GM11168 (cell line): ENCODE measurements at regions not wholly inside any gene's neighbourhood (a gene's known extent, or its start where the extent isn't known, plus 50 kb on each side); places are given as distances from the start of the nearest gene placed in this dataset.
"Not testable (repeated sequence)": the region's sequence is repeated elsewhere in the genome, so short reads cannot be mapped to it uniquely, and the experiment has no call there.

Experiments used
- in situ Hi-C: fragments of 300-500 bp; cut with MboI; formaldehyde crosslinking; loops from one replicate; pipeline ENCODE4 v1.12.0; 2022; ENCODE audit warnings: low sequenced_read_pairs; ENCODE audit not compliant: unreplicated experiment

DNA sequence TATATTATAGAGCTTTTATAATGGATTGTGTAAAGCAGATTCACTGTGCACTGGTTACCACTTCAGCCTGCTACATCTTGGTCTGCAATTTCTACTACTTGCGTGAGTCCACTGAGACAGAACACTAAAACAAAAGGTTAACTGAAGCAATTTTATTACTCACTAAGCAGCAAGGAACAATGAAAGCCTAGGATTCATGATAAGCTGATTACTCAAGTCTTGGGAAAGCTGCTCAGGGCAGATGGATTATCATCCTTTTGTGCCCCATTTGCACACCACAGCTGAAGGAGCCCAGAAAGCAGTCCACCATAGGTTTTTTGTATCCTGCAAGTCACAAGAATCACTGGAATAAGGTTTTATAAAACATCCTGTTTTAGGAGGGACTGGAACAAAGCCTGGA lies 1215.2 kb upstream of the TMEFF2 start:
- in situ Hi-C loops, result no loop called here

DNA sequence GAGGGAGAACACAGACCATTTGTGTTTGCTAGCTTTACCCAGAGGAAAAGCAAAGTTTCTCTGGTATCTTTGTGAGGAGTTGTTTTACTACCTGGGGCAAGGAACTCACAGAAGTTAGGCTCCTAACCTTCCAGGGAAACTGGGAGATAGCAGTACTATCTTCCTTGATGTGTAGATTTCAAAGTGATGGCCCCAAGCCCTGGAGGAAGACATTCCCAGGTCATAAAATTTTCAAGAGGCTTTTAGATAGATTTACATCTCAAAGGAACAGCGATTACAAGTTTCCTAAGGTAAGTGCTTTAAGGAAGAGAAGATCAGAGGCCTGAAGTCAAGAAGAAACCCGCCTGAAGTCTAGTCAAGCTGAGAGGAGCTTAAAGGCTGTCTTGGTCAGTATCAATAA lies 1187.8 kb upstream of the TMEFF2 start:
- in situ Hi-C loops, result no loop called here

DNA sequence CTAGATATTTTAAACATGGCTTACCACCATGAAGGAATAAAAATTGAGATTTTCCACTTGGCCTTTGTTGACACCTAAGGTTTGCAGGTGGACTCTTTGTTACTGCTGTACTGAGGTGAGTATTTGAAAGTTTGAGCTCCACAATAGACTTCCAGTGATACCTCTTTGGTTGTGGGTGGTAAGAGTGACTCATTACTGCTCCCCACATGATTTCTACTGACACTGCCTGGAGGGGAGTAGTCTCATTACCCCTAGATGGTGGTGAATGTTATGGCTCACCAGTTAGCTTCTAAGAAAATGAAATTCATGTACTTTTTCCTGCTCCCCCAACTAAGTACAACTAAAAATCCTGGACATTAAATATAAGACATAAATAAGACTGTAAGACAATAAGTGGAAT lies 1183.1 kb upstream of the TMEFF2 start:
- in situ Hi-C loops, result no loop called here

DNA sequence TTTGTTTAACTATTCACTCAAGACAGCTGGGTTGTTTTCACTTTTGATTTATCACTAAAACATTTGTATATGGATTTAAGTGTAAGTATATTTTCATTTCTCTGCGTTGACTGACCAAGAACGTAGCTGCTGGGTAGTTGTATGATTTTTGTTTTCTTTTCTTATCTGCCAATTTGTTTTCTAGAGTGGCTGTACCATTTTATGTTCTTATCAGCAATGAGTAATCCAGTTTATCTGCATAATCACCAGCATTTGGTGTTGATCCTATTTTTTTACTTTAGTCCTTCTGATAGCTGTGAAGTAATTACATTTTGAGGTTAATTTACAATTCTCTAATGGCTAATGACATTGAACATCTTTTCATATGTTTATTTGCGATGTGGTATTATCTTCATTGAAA lies 1178.4 kb upstream of the TMEFF2 start:
- in situ Hi-C loops, result no loop called here

DNA sequence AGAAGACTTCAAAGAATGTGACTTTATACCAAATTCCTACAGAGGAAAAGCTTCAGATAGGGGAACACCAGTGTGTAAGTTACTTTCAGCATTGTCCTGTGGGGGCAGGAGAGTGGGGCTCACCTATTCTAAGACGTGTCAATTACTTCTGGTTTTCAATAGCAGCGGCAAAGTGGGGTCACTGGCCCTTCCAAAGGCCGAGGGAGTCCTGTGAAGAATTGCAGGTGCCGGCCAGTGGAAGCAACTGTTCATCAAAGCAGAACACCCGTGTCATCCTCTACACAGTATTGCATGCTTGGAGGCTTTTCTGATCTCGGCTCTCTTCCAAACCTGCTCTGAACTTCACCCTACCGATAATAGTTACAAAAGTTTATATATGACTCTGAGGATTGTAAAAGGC lies 1176.5 kb upstream of the TMEFF2 start:
- in situ Hi-C loops, result no loop called here

DNA sequence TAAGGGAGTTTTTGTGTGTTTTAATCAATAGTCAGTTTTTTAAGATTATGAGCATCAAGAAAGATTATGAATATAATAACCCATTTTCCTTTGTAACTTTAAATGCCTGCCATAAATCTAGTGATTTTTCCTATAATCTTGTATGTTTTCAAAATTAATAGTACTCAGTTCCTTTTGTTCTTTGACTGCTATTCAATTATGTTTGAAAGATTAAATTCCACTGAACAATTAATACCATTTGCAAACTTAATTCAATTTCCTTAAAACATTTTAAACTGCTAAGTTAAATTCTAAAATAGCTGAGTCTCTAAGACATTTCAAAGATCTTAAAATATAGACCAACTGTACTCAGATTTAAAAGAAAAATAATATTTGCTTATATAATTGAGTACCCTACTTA lies 1173.9 kb upstream of the TMEFF2 start:
- in situ Hi-C loops, result no loop called here

DNA sequence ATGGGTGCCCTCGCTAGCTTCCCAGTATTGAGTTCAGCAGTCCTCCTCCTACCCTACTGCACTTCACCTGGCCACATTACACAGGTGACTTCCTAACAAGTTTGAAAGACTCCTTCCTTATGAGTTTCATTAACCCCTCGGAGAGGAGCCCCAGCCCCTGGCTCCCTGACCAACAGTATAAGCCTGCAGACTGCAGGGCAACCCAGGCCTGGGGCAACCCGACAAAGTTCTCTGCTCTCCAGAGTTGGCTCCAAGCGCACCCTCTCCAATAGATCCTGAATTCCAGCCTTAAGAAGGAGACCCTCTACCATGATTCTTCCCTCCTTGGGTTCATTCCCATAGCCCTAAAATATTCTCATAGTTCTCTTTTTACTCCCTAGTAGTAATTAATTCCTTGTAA lies 1162.8 kb upstream of the TMEFF2 start:
- in situ Hi-C loops, result no loop called here

DNA sequence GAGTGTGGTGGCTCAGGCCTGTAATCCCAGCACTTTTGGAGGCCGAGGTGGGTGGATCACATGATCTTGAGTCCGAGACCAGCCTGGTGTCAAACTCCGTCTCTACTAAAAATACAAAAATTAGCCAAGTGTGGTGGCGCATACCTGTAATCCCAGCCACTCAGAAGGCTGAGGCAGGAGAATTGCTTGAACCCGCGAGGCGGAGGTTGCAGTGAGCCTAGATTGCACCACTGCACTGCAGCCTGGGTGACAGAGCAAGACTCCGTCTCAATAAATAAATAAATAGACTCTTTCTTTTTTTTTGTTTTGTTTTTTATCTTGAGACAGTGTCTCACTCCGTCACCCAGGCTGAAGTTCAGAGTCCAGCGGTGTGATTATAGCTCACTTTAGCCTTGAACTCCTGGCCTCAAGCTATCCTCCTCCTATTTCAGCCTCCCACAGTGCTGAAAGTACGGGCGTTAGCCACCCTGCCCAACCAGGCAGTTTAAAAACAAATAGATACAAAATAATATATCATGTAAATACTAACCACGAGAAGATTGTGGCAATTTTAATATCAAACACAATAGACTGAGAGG lies 1158.0 kb upstream of the TMEFF2 start:
- in situ Hi-C loops, result not testable (repeated sequence)

DNA sequence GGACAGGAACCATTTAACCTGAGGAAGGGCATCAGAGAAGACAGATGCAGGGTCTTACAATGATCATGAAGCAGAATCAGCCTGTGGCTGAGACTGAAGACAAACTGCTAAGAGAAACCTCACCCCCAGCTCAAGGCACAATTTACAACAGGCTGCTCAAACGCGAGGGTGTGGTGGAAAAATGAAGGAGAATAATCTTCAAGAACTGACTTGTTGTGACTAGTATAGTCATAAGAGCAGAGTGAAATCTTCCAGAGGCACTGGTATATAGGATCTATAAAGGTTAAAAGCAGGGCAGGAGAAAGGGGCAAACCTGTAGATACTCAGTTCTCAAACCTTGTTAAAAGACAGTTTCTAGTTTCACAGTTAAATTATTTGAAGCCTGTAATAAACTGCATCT lies 1155.8 kb upstream of the TMEFF2 start:
- in situ Hi-C loops, result no loop called here

DNA sequence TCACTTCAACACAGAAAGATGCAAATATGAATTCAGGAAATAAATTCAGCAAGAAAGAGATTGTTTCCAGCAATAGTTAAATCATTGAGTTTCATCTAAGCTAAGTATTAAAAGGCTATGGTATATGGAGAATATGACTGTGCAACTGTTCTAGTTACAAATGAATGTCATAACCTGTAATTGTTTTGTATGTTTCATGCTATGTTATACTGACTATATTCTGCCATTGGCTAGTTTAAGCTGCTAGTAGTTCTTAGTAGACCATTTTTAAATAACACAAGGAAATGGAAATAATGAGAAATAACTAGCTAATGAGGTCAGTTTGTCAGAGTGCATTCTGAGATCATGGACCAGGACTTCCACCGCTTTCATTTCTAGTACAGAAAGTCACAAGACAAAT lies 1154.9 kb upstream of the TMEFF2 start:
- in situ Hi-C loops, result no loop called here

DNA sequence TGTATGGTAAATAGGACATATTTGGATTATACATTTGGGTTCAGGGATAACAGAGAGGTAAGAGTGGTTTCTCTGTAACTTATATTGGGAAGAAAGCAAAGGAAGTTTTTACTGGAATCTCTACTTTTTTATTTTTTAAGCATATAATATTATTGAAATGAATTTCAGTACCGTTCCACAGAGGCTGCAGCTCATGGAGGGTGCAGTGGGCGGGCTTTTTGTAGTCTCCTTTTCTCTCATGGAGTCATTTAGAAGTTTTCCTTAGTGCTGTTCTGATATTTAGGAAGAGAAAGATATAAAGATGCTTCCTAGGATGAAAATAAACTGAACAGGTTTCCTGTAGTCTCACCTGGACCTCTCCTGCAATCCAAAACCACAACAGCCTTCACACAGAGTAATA lies 1153.3 kb upstream of the TMEFF2 start:
- in situ Hi-C loops, result no loop called here

DNA sequence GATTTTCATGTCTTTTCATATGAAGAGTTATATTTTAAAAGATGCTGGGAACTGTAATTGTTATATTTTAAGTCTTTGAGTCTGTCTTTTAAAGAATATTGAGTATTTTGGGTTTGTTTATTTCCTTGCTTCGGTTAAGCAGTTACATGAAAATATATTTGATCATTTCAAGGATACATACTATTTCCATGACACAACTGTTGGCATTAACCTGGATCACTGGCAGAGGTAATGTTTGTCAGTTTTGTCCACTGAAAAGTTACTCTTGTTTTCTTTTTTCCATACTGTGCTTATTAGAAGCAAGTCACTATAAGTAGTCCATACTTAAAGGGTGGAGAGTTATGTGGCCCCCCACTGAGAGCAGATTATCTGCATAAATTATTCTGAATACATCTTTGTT lies 1142.0 kb upstream of the TMEFF2 start:
- in situ Hi-C loops, result no loop called here

DNA sequence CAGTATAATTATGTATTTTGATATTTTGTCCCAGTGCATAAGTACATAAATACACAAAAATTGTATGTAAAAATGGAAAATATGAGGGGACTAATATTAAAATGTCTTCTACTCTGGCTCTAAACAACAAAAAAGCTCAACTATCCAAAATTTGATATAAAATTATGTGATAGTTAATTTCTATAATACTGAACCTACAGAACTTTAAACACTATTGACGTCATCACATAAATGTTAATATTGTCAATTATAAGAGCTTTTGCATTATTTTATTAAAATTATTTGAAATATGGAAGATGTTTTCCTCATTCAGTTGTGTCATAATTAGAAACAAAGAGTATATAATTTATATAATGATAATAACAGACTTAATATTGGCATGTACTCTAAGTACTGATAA lies 1139.7 kb upstream of the TMEFF2 start:
- in situ Hi-C loops, result no loop called here

DNA sequence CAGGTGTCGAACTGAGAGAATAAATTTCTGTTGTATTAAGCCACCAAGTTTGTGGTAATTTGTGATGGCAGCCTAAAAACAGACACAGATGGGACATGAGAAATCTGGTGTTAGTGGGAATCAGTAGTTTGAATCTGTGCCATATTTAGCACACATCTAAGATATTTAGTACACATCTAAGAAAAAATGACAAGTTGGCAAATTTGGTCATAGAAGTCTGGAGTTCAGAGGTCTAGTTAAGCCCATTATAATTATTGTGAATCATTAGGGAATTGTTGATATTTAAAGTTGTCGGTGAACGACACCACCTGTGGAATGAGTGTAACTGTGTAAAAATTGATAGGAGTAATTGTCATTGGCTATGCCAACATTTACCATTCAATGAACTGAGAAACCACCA lies 1138.8 kb upstream of the TMEFF2 start:
- in situ Hi-C loops, result no loop called here

DNA sequence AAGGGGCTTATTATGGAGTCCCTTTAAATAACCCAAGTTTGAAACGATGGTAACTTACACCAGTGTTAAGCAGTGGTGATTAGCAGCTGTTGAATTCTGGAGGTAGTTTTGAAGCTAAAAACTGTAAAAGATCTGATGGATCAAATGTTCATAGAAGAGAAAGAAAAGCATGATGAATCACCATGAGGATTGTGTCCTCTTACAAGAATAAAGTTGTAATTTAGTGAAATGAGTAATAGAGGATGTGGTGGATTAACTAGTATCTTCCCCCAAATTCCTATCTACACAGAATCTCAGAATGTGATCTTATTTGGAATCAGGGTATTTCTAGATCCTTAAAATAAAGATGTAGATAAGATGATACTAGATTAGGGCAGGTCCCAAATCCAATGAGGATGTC lies 1138.2 kb upstream of the TMEFF2 start:
- in situ Hi-C loops, result no loop called here

DNA sequence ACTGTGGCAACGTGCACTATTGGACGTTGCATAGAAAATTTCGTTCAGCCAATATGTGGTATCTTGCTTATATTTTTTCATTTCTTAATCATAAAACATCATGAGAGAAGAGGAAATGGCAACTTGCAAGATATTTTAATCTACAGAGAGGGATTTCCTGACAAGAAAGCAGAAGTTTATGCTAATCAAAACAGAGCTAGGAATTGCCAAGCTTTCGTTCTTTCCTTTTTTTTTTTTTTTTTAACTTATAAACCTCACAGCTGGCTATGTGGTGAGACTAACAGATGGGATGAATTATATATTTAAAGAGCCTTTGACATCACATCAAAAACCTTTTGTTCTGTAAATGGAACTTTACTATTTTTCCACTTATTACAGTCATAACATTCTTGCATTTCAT lies 1136.9 kb upstream of the TMEFF2 start:
- in situ Hi-C loops, result no loop called here

DNA sequence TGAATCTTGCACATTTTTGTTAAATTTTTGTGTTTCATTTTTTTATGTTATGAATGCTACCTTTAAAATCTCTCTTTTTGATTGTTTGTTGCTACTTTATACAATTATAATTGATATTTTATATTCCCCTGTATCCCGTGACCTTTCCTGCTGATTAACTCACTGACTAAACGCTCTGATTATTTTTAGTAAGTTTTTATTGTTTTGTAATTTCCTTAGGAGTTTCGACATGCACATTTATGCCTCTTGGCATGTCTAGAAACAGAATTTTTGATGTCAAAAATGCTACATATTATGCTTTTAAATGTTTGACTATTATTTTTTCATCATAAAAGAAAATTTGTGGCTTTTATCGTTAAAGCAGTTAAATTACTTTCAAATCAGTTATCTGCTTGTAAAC lies 1131.6 kb upstream of the TMEFF2 start:
- in situ Hi-C loops, result no loop called here

DNA sequence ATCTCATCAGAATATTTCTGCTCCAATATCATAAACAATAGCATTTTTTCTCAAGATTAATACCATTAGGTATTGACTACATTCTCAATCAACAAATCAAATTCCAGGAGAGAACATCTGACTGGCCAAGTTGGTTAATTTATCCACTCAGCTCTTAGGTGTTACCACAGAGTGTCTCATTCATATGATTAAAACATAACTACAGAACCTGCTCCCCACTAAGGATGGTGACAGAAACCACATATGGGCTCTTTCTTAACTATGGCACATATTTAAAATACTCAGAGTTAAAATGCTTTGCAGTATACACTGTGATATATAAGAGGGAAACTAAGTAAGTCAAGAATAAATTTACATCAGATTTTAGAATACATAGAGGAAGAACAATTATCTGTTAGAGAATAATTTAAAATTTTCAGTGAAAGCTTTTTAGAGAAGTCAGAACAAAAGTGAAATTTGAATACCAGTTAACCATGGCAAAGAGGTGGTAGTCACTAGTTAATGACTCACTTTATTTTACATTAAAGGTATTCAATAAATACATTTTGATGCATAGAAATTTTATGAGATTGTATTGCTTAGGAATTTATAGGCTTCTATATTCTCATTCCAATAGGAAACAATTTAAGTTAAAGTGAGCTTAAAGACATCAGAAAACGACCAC lies 1120.8 kb upstream of the TMEFF2 start:
- in situ Hi-C loops, result no loop called here

DNA sequence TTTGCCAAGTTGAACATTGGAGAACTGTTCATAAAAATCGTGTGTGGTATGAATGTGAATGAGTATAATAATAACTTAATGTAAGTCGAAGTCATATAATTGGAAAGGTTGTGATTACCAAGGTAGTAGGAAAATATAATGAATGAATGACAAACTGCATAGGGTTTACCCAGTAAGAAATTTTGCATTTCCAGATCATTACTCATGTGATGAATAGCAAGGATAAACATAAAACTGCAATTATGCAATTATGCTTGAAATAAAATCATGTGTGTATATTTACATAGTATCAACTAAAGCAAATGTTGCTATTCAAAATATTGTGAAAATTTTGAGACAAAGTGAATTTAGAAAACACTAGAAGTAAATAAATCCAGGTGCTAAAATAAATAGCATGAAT lies 1108.7 kb upstream of the TMEFF2 start:
- in situ Hi-C loops, result no loop called here

DNA sequence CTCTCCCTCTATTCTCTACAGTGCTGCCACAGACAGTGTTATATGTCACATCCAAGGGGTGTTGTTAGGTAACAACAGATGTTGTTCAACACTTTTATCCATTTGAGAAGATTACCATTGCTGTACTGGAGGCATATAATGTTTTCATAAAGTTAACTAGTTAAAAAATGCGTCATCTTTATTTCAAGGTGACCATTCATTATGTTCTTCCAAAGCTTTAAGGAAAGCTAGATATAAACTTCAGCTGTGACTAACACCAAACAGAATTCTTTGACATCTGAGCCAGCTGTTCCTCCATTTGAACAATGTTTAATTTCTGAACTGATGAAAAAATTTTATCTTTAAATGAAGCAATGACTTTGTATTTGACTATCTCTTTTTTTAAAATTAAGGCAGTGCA lies 1099.6 kb upstream of the TMEFF2 start:
- in situ Hi-C loops, result no loop called here

DNA sequence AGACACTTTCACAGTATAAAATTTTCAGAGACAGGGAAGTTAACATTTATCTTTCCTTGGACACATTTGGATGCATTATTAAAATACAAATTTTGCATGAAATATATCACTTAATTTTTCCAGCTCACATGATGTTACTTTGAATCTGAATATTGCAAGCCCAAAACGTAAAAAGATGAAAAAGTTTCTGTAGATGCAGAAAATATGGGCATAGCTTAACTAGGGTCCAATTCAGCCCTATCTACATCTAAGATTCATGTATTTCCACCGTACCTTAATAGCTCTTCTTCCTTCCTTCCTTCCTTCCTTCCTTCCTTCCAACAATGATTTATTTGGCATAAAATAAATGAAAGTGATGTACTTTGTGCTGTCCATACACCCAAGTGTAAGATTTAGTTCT lies 1084.6 kb upstream of the TMEFF2 start:
- in situ Hi-C loops, result no loop called here

DNA sequence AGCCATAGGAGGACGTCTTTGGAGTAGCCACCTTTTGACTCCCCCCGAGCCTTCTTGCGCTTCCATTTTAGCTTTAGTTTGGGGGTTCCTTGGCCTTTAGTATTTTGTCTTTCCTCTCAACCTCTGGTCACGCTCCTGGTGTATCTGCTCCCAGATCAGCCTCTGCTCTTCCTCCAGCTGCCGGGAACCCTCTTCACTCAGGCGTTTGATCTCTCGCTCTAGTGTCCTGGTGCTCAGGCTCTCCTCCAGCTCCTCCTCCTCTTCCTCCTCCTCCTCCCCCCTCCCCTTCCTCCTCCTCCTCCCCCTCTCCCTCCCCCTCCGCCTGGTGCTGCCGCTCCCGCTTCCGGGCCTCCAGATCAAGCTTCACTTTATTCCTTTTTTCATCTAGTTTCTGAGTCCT lies 1082.3 kb upstream of the TMEFF2 start:
- in situ Hi-C loops, result no loop called here

DNA sequence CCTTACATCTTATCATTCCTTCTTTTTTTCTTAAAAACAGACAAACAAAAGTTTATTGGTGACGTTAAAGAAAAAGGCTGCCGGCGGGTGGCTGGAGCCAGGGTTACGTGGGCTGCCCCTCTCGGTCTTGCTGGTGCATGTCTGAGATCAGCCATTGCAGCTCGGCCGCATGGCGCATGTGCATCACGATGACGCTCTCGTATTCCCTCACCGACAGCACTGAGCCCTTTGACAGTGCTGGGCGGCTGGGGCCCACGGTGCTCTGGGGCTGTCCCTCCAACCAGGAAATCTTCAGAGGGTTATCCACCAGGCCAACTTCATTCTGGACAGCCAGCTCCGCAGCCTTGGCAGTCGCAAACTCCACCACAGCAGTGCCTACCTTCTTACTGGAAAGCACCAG lies 1081.8 kb upstream of the TMEFF2 start:
- in situ Hi-C loops, result no loop called here
